Uterus (tissue), 3 donors: ENCODE measurements at regions not wholly inside any gene's neighbourhood (a gene's known extent, or its start where the extent isn't known, plus 50 kb on each side); places are given as distances from the start of the nearest gene placed in this dataset.
"Not testable (repeated sequence)": the region's sequence is repeated elsewhere in the genome, so short reads cannot be mapped to it uniquely, and the experiment has no call there.

Experiments used
- DNase-seq, 2 donors: peaks; one replicate each; pipeline ENCODE4 v3.0.0-alpha.2; 2019 to 2020
- H3K27ac ChIP-seq, 2 donors: fragments of 200-600 bp; sonication (generic); 1 replicate in 1 of 2; 2 replicates in 1 of 2; pipeline ENCODE4 v1.5.1; 2016 to 2018
- H3K27me3 ChIP-seq, 2 donors: fragments of 200-600 bp; sonication (generic); one replicate each; pipeline ENCODE4 v1.5.1; 2018 to 2019; ENCODE audit warnings: control low read depth in 1 of 2
- H3K36me3 ChIP-seq, 2 donors: fragments of 200-600 bp; sonication (generic); one replicate each; pipeline ENCODE4 v1.5.1; 2019; ENCODE audit warnings: control low read depth in 1 of 2
- H3K4me1 ChIP-seq, 2 donors: fragments of 200-600 bp; sonication (generic); one replicate each; pipeline ENCODE4 v1.5.1; 2018 to 2019; ENCODE audit warnings: control low read depth in 1 of 2
- H3K4me3 ChIP-seq, 2 donors: fragments of 200-600 bp; sonication (generic); 1 replicate in 1 of 2; 2 replicates in 1 of 2; pipeline ENCODE4 v1.5.1; 2018 to 2019; ENCODE audit warnings: mild to moderate bottlenecking in 1 of 2
- H3K9me3 ChIP-seq, 2 donors: fragments of 200-600 bp; sonication (generic); one replicate each; pipeline ENCODE4 v1.5.1; 2019; ENCODE audit warnings: control low read depth in 1 of 2
- CTCF ChIP-seq, 4 experiments: fragments of 200-600 bp in 2 of 4; fragments of 450-650 bp in 2 of 4; sonication (generic) in 2 of 4; IDR thresholded peaks; one replicate each; pipeline ENCODE4 v1.5.1; 2016 to 2019; ENCODE audit warnings: antibody characterized with exemption in 4 of 4, mild to moderate bottlenecking in 2 of 4, moderate library complexity in 1 of 4
- POLR2A ChIP-seq, 2 donors: fragments of 450-650 bp; IDR thresholded peaks; one replicate each; pipeline ENCODE4 v1.6.1; 2016; ENCODE audit warnings: antibody characterized with exemption in 2 of 2, mild to moderate bottlenecking in 1 of 2, moderate library complexity in 1 of 2
- intact Hi-C: fragments of 100-400 bp; cut with DNase I; formaldehyde crosslinking; loops from one replicate; pipeline ENCODE4 v1.15.1; 2023; ENCODE audit warnings: low total_unique reads
- donor health status: DM: yes; HTN: yes; CAD: no.

DNA sequence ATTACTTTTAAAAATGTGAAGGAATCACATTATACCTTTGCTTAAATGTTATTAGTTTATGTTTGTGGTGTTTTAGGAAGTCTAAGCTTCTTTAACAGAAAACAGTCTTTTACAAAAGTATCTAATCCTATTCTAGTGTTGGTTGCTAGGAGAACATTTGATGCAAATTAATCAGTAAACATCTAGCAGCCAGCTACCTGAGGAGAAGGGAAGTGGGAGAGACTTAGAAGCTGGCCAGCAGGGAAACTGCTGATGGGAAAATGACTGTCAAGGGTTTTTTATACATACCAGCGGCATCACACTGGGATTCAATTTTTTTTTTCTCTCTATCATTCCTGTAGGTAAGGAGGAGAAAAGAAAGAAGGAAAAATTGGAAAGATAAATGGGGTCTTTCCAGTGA is 686.0 kb upstream of the MMS22L start:
- Histone ChIP-seq H3K27me3 (no peaks in the 10 kb centered on the region), H3K4me1 (no peaks in the 10 kb centered on the region), H3K9me3 (no peaks in the 10 kb centered on the region), H3K4me3 (no peak overlapping the region), H3K27ac (no peak overlapping the region), H3K36me3 (no peaks in the 10 kb centered on the region)
- TF ChIP-seq POLR2A (IDR thresholded peaks at IDR 0.05), result no peak
- TF ChIP-seq CTCF (IDR thresholded peaks at IDR 0.05), result no peak
- intact Hi-C loops, result no loop called here
- DNase-seq, result no peak

- intact Hi-C loops, result no loop called here
- Histone ChIP-seq H3K27ac (no peak overlapping the region), H3K4me1 (no peaks in the 10 kb centered on the region), H3K36me3 (no peaks in the 10 kb centered on the region), H3K9me3 (no peaks in the 10 kb centered on the region), H3K27me3 (no peaks in the 10 kb centered on the region), H3K4me3 (no peak overlapping the region)
- DNase-seq, result no peak
- TF ChIP-seq POLR2A (IDR thresholded peaks at IDR 0.05) (no peak), CTCF (IDR thresholded peaks at IDR 0.05) (no peak)
Measured at GRCh38 chr6:97977084-97977483, 694.1 kb upstream of the MMS22L start.

DNA sequence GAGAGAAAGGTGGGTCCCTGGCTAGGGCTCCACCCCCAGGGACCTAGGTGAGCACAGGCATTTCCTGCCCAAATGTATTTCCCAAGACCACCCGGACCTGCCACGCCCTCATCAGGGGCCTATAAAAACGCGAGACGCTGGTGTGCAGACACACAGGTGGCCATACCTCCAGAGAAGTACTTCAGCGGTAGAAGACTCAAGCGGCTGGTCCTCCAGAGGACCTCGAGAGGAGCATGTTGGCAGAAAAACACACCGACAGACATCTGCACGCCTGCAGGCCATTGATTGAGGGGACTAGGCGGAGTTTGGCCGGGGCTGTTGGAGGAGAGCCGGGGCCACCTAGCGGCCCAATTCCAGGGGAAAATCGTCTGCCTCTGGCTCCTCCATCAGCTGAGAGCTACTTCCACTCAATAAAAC is 695.8 kb upstream of the MMS22L start:
- intact Hi-C loops, result no loop called here
- Histone ChIP-seq H3K36me3 (no peaks in the 10 kb centered on the region), H3K27me3 (no peaks in the 10 kb centered on the region), H3K4me1 (no peaks in the 10 kb centered on the region), H3K27ac (no peak overlapping the region), H3K4me3 (no peak overlapping the region), H3K9me3 (no peaks in the 10 kb centered on the region)
- DNase-seq, result no peak
- no peak for TF ChIP-seq CTCF (IDR thresholded peaks at IDR 0.05)

GRCh38 chr6:97979285-97979684 is 696.3 kb upstream of the MMS22L start:
- intact Hi-C loops, DNase-seq, H3K4me1 ChIP-seq, H3K36me3 ChIP-seq, H3K4me3 ChIP-seq, H3K27ac ChIP-seq, H3K27me3 ChIP-seq, H3K9me3 ChIP-seq: not testable (repeated sequence)

GRCh38 chr6:97989451-97989850 is 706.4 kb upstream of the MMS22L start:
- TF ChIP-seq POLR2A (IDR thresholded peaks at IDR 0.05), result no peak
- TF ChIP-seq CTCF (IDR thresholded peaks at IDR 0.05), result no peak
- Histone ChIP-seq H3K9me3 (no peaks in the 10 kb centered on the region), H3K27me3 (no peaks in the 10 kb centered on the region), H3K36me3 (no peaks in the 10 kb centered on the region), H3K4me1 (no peaks in the 10 kb centered on the region), H3K4me3 (no peak overlapping the region), H3K27ac (no peak overlapping the region)
- no peak for DNase-seq
- intact Hi-C loops, result no loop called here

DNA sequence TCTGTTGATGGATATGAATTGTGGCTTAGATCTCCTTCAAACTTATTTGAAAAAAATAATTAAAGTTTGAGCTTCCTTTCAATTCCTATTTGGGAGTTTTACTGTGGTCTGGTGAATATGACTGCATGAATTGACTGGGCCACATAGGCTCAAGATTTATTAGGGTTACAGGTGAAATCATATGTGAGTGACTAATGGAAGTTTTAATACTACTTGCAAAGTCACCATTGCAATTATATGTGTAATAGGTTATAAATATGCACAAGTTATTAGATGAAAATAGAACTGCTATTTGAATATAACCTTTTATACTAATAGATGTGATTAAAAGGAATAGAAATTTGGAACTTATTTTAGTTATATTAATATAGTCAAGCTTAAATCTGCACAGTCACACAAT is 712.1 kb upstream of the MMS22L start:
- no peak overlapping the region for H3K4me3 ChIP-seq
- DNase-seq, result no peak
- H3K4me1 ChIP-seq, result no peaks in the 10 kb centered on the region
- no peaks in the 10 kb centered on the region for H3K36me3 ChIP-seq
- no peak overlapping the region for H3K27ac ChIP-seq
- TF ChIP-seq CTCF (IDR thresholded peaks at IDR 0.05), result no peak
- no peak for TF ChIP-seq POLR2A (IDR thresholded peaks at IDR 0.05)
- intact Hi-C loops, result no loop called here
- H3K27me3 ChIP-seq, result no peaks in the 10 kb centered on the region
- H3K9me3 ChIP-seq, result no peaks in the 10 kb centered on the region
